Neural progenitor cell (in vitro differentiated cells): ENCODE measurements at regions not wholly inside any gene's neighbourhood (a gene's known extent, or its start where the extent isn't known, plus 50 kb on each side); places are given as distances from the start of the nearest gene placed in this dataset.

Experiments
- CTCF ChIP-seq: fragments of 200-600 bp; sonication (generic); IDR thresholded peaks from 2 replicates; pipeline ENCODE4 v1.5.1; 2017; ENCODE audit warnings: antibody characterized with exemption, mild to moderate bottlenecking
- EZH2 ChIP-seq: fragments of 200-600 bp; sonication (generic); IDR thresholded peaks from 2 replicates; pipeline ENCODE4 v1.6.1; 2017; ENCODE audit warnings: antibody characterized with exemption, mild to moderate bottlenecking, moderate library complexity

GRCh38 chr14:46008348-46008747 is 643.2 kb downstream of the RPL10L start:
- no peak for TF ChIP-seq CTCF
- no peak for TF ChIP-seq EZH2
